AG10803 (cell line): ENCODE measurements at regions not wholly inside any gene's neighbourhood (a gene's known extent, or its start where the extent isn't known, plus 50 kb on each side); places are given as distances from the start of the nearest gene placed in this dataset.

Source experiments
- DNase-seq: peaks from one replicate; pipeline ENCODE4 v3.0.0; 2010; ENCODE audit warnings: low read depth
- H3K4me3 ChIP-seq: 2 replicates; pipeline ENCODE4 v1.5.1; 2011; ENCODE audit warnings: mild to moderate bottlenecking, low read length, control low read depth
- TF ChIP-seq, protein P1 (sequence below): conservative IDR thresholded peaks from 2 replicates; pipeline ENCODE4 v1.5.1; 2011; ENCODE audit warnings: mild to moderate bottlenecking, low read length, control low read depth, inconsistent platforms

DNA sequence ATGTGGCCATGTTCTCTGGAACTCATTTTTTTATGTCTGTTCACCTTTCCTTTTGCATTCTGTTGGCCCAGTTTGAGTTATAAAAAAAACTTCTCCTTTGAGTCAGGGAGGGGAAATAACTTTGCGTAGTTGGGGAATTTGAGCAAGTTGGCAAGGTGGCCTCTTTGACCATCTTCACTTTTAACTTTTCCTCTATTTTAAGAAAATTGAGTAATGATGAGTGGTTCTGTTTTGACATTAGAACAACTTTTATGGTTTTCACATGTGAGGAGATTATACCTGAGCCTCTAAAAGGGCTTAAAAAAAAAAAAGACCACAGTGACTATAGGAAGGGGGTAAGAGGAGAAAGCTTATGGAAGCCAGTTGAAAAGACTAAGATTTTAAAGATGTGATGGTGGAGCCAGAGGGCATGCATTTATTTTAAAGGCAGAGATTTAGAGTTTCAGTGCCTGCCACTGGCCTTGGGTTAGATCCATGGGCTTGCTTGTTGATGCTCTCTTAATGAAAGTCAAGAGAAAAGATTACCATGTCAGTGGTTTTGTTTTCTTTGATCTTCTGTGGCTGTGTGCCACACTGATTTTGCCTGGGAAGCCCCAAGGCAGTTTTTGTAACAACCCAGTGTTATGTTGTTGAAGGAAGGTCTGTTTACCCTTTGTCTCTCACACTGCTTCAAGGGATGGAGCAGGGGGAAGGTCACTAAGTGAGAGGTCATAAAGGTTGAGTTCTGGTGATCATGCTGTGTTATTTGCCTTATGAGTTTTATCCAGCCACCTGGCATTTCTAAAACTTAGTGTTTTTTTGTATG lies 219.7 kb upstream of the CD180 start:
- H3K4me3 ChIP-seq: no peak overlapping the region
- TF ChIP-seq, protein P1, sequence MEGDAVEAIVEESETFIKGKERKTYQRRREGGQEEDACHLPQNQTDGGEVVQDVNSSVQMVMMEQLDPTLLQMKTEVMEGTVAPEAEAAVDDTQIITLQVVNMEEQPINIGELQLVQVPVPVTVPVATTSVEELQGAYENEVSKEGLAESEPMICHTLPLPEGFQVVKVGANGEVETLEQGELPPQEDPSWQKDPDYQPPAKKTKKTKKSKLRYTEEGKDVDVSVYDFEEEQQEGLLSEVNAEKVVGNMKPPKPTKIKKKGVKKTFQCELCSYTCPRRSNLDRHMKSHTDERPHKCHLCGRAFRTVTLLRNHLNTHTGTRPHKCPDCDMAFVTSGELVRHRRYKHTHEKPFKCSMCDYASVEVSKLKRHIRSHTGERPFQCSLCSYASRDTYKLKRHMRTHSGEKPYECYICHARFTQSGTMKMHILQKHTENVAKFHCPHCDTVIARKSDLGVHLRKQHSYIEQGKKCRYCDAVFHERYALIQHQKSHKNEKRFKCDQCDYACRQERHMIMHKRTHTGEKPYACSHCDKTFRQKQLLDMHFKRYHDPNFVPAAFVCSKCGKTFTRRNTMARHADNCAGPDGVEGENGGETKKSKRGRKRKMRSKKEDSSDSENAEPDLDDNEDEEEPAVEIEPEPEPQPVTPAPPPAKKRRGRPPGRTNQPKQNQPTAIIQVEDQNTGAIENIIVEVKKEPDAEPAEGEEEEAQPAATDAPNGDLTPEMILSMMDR: no peak
- no peak for DNase-seq

DNA sequence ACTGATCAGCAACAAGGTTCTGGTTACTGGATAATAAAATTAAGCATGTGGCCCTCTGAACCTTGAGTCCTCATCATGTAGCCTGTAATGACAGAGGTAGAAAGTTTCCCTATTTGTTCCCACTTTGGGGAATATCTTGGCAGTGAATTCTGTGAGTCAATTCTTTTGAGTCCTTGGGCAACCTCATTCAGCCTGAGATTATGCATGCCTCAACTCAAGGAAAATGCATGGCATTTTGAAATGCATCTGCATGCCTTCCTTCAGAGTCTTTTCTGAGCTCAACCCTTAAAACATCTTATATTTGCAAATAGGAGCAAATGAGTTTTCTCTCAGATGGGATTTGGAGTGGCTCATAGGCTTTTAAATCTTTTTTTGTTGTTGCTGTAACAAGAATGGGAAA lies 218.1 kb upstream of the CD180 start:
- DNase-seq: peak; percentile 79
- TF ChIP-seq, protein P1: no peak
- no peak overlapping the region for H3K4me3 ChIP-seq

DNA sequence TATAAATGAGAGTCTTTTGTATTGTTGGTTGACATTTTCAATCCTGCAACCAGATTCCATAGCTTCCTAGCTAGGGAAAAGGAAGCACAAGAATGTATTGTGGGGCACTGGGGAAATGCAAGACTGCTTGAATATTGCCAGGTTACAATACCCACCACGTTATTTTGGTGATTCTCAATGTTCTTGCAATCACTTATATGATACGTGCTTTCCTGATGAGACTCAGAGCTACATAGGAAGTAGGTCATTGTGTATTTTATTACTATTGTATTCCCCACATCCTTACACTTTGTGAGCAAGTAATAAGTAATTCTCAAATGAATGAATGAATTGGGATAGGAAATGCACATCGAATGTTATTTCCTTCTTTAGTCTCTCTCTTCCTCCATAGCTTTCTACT lies 217.1 kb upstream of the CD180 start:
- no peak overlapping the region for H3K4me3 ChIP-seq
- TF ChIP-seq, protein P1: no peak
- no peak for DNase-seq

DNA sequence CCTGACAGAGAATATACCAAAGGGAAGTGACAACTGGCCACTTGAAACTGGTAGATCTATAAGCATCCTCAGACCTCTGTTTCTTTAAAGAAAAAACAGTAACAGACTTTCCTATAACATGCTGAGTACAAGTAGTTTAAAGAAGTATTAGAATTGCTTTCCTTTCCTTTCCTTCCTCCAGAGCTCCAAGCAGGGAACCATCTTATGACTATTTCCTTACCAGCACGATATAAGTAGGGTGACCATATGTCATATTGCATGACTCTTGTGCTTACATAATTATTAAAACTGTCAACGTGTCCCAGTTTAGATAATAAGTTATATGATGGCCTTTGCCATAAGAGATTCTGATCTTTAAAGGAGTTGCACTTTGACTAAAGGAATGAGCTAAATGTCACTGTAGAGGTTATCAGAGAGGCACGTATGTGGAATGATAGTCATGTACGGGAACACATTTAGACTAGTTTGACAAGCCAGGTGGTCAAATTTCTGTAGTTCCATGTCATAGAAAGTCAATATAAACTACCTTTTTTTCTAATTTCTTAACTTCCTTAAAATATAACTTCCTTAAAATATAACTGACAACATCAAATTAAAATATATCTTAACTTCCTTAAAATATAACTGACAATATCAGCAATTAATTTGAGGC lies 212.7 kb upstream of the CD180 start:
- TF ChIP-seq, protein P1: no peak
- no peak for DNase-seq
- H3K4me3 ChIP-seq: no peak overlapping the region

DNA sequence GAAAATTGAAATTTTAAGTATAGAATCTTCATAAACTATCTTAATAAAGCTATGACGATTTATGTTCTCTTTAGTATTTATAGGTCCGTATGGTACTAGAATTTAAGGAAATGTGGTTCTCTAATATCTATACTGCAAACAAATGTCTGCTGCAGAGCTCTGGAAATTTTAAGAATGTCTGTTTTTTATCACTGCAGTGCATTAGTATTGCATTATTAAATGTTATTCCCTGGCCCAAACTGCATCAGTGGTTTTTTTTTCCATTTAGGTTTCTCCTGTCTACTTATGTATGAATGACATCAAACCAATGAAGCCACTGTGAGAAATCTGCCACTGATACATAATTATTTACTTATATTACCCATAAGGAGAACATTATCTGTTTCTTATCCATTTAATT lies 211.4 kb upstream of the CD180 start:
- H3K4me3 ChIP-seq: no peak overlapping the region
- DNase-seq: no peak
- TF ChIP-seq, protein P1: no peak

DNA sequence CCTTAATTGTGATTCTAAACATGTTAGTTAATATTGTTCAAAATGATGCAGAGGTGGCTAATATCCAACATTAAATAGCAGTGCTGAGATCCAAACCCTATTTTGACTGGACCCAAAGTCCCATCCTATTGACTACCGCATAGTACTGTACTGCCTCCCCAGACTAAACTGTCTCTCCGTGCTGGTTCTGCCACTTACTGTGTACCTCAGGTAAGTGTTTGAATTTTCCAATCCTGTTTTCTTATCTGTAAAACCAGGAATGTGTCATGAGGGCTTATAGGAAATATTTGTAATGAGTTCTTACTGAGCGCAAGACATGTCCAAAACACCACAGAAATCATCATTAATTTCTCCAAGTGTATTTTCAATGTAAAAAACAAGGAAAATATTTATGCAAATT lies 209.2 kb upstream of the CD180 start:
- no peak for DNase-seq
- TF ChIP-seq, protein P1: no peak
- no peak overlapping the region for H3K4me3 ChIP-seq

DNA sequence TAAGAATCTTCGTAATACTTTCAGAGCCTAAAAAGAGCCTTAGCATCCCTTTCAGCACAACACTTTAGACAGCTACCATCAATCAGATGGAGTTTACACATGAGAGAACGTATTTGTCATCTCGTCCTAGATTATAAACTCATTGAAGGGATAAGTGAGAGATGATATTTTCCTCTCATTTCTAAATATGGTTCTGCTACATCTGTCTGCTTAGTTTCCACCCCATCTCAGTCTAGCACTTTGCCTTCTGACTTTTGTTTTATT lies 208.4 kb upstream of the CD180 start:
- no peak for DNase-seq
- TF ChIP-seq, protein P1: no peak
- H3K4me3 ChIP-seq: no peak overlapping the region
